Vagina (tissue), 2 donors: ENCODE measurements at regions not wholly inside any gene's neighbourhood (a gene's known extent, or its start where the extent isn't known, plus 50 kb on each side); places are given as distances from the start of the nearest gene placed in this dataset.

Source experiments
- CTCF ChIP-seq, 3 experiments: fragments of 450-650 bp in 2 of 3; fragments of 200-600 bp in 1 of 3; sonication (generic) in 1 of 3; IDR thresholded peaks; one replicate each; pipeline ENCODE4 v1.5.1; 2017 to 2019; ENCODE audit warnings: antibody characterized with exemption in 3 of 3, mild to moderate bottlenecking in 2 of 3, moderate library complexity in 2 of 3
- POLR2AphosphoS5 ChIP-seq, 2 donors: sonication (generic); formaldehyde crosslinking; IDR thresholded peaks; one replicate each; pipeline ENCODE4 v1.9.0; 2017; ENCODE audit warnings: antibody characterized with exemption in 2 of 2, mild to moderate bottlenecking in 2 of 2, low read depth in 1 of 2; ENCODE audit not compliant: insufficient read depth in 1 of 2

GRCh38 chr7:41872966-41873365 lies 170.1 kb upstream of the INHBA start:
- no peak for TF ChIP-seq CTCF (IDR thresholded peaks at IDR 0.05)
- no peak for TF ChIP-seq POLR2AphosphoS5 (IDR thresholded peaks at IDR 0.05; ENCODE audit: insufficient read depth in 1 of 2, low read depth in 1 of 2)
